ENCODE measurements at regions not wholly inside any gene's neighbourhood (a gene's known extent, or its start where the extent isn't known, plus 50 kb on each side); places are given as distances from the start of the nearest gene placed in this dataset.

DNA sequence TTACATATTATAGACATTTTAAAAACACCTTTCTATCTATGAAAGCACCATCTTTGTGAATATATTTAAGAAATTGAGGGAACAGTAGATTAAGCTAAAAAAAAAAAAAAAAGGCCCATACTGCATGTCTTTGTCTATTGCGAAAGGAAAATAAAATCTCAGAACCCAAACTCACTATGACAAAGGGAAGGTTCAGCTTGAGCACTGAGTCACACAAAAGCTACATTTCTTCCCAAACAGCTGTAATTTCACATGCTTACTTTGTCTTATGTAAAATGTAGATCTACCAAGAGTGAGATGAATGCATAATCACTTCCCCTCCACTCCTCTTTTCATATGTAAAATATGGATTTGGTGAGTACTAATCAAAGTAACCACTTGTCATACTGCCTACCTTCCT, 640.1 kb upstream of the KLF12 start:
- no peaks in the 10 kb centered on the region for H3K4me1 ChIP-seq
- ATAC-seq: no peak
- H3K27ac ChIP-seq: no peak overlapping the region
- in situ Hi-C loops (cut with MboI; ENCODE audit: low sequenced_read_pairs in 4 of 4) (no loop called here), intact Hi-C loops (cut with DNase I; ENCODE audit: low total_unique reads) (no loop called here)
- TF ChIP-seq, protein P1, sequence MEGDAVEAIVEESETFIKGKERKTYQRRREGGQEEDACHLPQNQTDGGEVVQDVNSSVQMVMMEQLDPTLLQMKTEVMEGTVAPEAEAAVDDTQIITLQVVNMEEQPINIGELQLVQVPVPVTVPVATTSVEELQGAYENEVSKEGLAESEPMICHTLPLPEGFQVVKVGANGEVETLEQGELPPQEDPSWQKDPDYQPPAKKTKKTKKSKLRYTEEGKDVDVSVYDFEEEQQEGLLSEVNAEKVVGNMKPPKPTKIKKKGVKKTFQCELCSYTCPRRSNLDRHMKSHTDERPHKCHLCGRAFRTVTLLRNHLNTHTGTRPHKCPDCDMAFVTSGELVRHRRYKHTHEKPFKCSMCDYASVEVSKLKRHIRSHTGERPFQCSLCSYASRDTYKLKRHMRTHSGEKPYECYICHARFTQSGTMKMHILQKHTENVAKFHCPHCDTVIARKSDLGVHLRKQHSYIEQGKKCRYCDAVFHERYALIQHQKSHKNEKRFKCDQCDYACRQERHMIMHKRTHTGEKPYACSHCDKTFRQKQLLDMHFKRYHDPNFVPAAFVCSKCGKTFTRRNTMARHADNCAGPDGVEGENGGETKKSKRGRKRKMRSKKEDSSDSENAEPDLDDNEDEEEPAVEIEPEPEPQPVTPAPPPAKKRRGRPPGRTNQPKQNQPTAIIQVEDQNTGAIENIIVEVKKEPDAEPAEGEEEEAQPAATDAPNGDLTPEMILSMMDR (IDR thresholded peaks at IDR 0.05 in 4 of 5, conservative IDR thresholded peaks at IDR 0.05 in 1 of 5): no peak
- no peak for TF ChIP-seq POLR2A (IDR thresholded peaks at IDR 0.05)
- DNase-seq: no peak
- H3K9me3 ChIP-seq: no peaks in the 10 kb centered on the region
- H3K27me3 ChIP-seq: no peaks in the 10 kb centered on the region
- H3K4me3 ChIP-seq: no peak overlapping the region
- no peaks in the 10 kb centered on the region for H3K36me3 ChIP-seq

GRCh38 chr13:74773248-74773647, 639.0 kb upstream of the KLF12 start:
- H3K36me3 ChIP-seq: no peaks in the 10 kb centered on the region
- H3K27me3 ChIP-seq: no peaks in the 10 kb centered on the region
- TF ChIP-seq, protein P1 (IDR thresholded peaks at IDR 0.05 in 4 of 5, conservative IDR thresholded peaks at IDR 0.05 in 1 of 5): no peak
- TF ChIP-seq POLR2A (IDR thresholded peaks at IDR 0.05): no peak
- H3K4me1 ChIP-seq: no peaks in the 10 kb centered on the region
- intact Hi-C loops (cut with DNase I; ENCODE audit: low total_unique reads) (no loop called here), in situ Hi-C loops (cut with MboI; ENCODE audit: low sequenced_read_pairs in 4 of 4) (no loop called here)
- H3K27ac ChIP-seq: no peak overlapping the region
- H3K4me3 ChIP-seq: no peak overlapping the region
- H3K9me3 ChIP-seq: no peaks in the 10 kb centered on the region
- ATAC-seq: no peak
- no peak for DNase-seq

DNA sequence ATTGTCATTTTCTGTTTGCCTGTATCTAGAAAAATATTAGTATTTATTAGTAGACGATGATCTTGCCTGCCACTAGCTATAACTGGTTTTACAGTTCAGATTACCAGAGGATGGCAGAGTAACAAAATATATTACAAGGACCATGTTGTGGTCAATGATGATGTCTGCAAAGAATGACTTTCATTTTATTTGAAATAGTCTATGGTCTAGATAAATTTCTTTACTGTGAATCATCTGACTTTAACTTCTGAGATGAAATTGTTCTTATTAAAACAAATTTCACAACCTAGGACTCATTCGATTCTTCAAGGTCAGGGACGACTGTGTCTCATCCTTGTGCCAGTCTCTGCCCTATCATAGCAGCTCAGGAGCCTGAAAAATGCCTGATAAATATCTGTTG, 637.8 kb upstream of the KLF12 start:
- no peaks in the 10 kb centered on the region for H3K9me3 ChIP-seq

DNA sequence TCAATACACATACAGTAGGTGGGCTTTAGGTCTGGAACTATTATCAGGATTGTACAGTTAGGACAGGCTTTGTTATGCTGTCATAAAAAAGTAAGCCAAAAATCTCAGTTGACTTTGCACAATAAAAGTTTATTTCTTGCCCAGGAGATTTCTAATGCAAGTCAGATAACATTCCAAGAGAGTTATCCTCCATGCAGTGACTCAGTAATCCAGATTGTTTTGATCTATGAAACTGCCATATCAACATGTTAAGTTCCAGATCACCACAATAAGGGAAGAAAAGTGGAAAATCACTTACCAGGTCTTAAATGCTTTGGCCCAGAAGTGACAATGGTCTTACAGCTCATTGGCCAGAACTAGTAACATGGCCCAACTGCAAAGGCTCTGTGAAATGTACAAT, 636.2 kb upstream of the KLF12 start:
- H3K4me1 ChIP-seq: no peaks in the 10 kb centered on the region
- in situ Hi-C loops (cut with MboI; ENCODE audit: low sequenced_read_pairs in 4 of 4) (no loop called here), intact Hi-C loops (cut with DNase I; ENCODE audit: low total_unique reads) (no loop called here)
- H3K4me3 ChIP-seq: no peak overlapping the region
- no peak overlapping the region for H3K27ac ChIP-seq
- no peaks in the 10 kb centered on the region for H3K27me3 ChIP-seq
- ATAC-seq (no peak), DNase-seq (no peak)
- no peaks in the 10 kb centered on the region for H3K9me3 ChIP-seq
- TF ChIP-seq, protein P1 (IDR thresholded peaks at IDR 0.05 in 4 of 5, conservative IDR thresholded peaks at IDR 0.05 in 1 of 5): no peak
- TF ChIP-seq POLR2A (IDR thresholded peaks at IDR 0.05): no peak
- no peaks in the 10 kb centered on the region for H3K36me3 ChIP-seq

More for the DNA sequence above, 637.8 kb upstream of the KLF12 start:
- DNase-seq (no peak), ATAC-seq (no peak)
- no peaks in the 10 kb centered on the region for H3K4me1 ChIP-seq
- no peak overlapping the region for H3K27ac ChIP-seq
- no peak overlapping the region for H3K4me3 ChIP-seq
- intact Hi-C loops (cut with DNase I; ENCODE audit: low total_unique reads) (no loop called here), in situ Hi-C loops (cut with MboI; ENCODE audit: low sequenced_read_pairs in 4 of 4) (no loop called here)
- no peaks in the 10 kb centered on the region for H3K27me3 ChIP-seq
- no peaks in the 10 kb centered on the region for H3K36me3 ChIP-seq
- TF ChIP-seq, protein P1 (IDR thresholded peaks at IDR 0.05 in 4 of 5, conservative IDR thresholded peaks at IDR 0.05 in 1 of 5): no peak
- no peak for TF ChIP-seq POLR2A (IDR thresholded peaks at IDR 0.05)

GRCh38 chr13:74769333-74769732, 635.1 kb upstream of the KLF12 start:
- no peak for TF ChIP-seq POLR2A (IDR thresholded peaks at IDR 0.05)
- TF ChIP-seq, protein P1 (IDR thresholded peaks at IDR 0.05 in 4 of 5, conservative IDR thresholded peaks at IDR 0.05 in 1 of 5): no peak
- DNase-seq: no peak
- H3K27ac ChIP-seq: no peak overlapping the region
- no peaks in the 10 kb centered on the region for H3K36me3 ChIP-seq
- H3K27me3 ChIP-seq: no peaks in the 10 kb centered on the region
- no peak for ATAC-seq
- intact Hi-C loops (cut with DNase I; ENCODE audit: low total_unique reads): no loop called here
- no peaks in the 10 kb centered on the region for H3K9me3 ChIP-seq
- H3K4me3 ChIP-seq: no peak overlapping the region
- no peaks in the 10 kb centered on the region for H3K4me1 ChIP-seq
- in situ Hi-C loops (cut with MboI; ENCODE audit: low sequenced_read_pairs in 4 of 4): no loop called here

Measured in gastrocnemius medialis (tissue), 4 donors.